ENCODE measurements at regions not wholly inside any gene's neighbourhood (a gene's known extent, or its start where the extent isn't known, plus 50 kb on each side); places are given as distances from the start of the nearest gene placed in this dataset.

DNA sequence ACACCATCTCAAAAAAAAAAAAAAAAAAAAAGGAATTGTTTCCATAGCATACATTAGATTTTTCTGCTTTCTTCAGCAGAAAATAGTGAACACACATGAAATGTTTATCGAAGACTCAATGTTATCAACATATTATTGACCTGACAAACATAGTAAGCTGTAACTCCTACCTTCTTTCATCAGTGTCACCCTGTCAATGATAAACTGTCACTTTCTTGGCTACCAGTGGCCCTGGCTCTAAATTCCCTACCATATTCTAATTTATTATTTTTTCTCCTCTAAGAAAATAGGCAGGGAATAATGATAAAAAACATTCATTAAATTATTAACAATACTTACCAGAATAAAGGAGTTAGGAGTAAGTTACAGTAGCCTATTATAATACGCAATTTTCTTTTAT, 127.3 kb upstream of the KLHL1 start:
- TF ChIP-seq POLR2AphosphoS5 (IDR thresholded peaks at IDR 0.05; ENCODE audit: insufficient read depth, low read depth, low read length): no peak
- TF ChIP-seq, protein P1, sequence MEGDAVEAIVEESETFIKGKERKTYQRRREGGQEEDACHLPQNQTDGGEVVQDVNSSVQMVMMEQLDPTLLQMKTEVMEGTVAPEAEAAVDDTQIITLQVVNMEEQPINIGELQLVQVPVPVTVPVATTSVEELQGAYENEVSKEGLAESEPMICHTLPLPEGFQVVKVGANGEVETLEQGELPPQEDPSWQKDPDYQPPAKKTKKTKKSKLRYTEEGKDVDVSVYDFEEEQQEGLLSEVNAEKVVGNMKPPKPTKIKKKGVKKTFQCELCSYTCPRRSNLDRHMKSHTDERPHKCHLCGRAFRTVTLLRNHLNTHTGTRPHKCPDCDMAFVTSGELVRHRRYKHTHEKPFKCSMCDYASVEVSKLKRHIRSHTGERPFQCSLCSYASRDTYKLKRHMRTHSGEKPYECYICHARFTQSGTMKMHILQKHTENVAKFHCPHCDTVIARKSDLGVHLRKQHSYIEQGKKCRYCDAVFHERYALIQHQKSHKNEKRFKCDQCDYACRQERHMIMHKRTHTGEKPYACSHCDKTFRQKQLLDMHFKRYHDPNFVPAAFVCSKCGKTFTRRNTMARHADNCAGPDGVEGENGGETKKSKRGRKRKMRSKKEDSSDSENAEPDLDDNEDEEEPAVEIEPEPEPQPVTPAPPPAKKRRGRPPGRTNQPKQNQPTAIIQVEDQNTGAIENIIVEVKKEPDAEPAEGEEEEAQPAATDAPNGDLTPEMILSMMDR (IDR thresholded peaks at IDR 0.05; ENCODE audit: extremely low read depth in 1 of 2, insufficient read depth in 1 of 2, low read depth in 1 of 2, low read length in 2 of 2): no peak
- no peak for TF ChIP-seq POLR2A (IDR thresholded peaks at IDR 0.05; ENCODE audit: low read depth, low read length)
- TF ChIP-seq EZH2 (IDR thresholded peaks at IDR 0.05; ENCODE audit: borderline replicate concordance, low read depth, low read length, severe bottlenecking): no peak
- TF ChIP-seq MYC (IDR thresholded peaks at IDR 0.05; ENCODE audit: low read depth, low read length): no peak
- no peak for TF ChIP-seq GATA2 (IDR thresholded peaks at IDR 0.05; ENCODE audit: insufficient read depth, insufficient read length, low read depth, low read length)
- TF ChIP-seq FOS (IDR thresholded peaks at IDR 0.05; ENCODE audit: borderline replicate concordance, insufficient read depth, low read length): no peak
- TF ChIP-seq JUN (IDR thresholded peaks at IDR 0.05; ENCODE audit: borderline replicate concordance, insufficient read depth, insufficient read length, low read depth): no peak
